ENCODE measurements at regions not wholly inside any gene's neighbourhood (a gene's known extent, or its start where the extent isn't known, plus 50 kb on each side); places are given as distances from the start of the nearest gene placed in this dataset.
"Not testable (repeated sequence)": the region's sequence is repeated elsewhere in the genome, so short reads cannot be mapped to it uniquely, and the experiment has no call there.

- TF ChIP-seq CTCF (IDR thresholded peaks at IDR 0.05; ENCODE audit: low read length); EZH2 (optimal IDR thresholded peaks at IDR 0.05; ENCODE audit: low read depth, low read length): not testable (repeated sequence)
These were observed 1615.5 kb upstream of the C9orf72 start for GRCh38 chr9:29188771-29189170.
